ENCODE measurements at regions not wholly inside any gene's neighbourhood (a gene's known extent, or its start where the extent isn't known, plus 50 kb on each side); places are given as distances from the start of the nearest gene placed in this dataset.

GRCh38 chr9:23302281-23302680 is 523.8 kb downstream of the ELAVL2 start:
- no peak for DNase-seq (ENCODE audit: low spot score)
- TF ChIP-seq CTCF (IDR thresholded peaks at IDR 0.05): no peak
- H3K4me3 ChIP-seq: no peak overlapping the region

GRCh38 chr9:23306731-23307130 is 519.3 kb downstream of the ELAVL2 start:
- no peak overlapping the region for H3K4me3 ChIP-seq
- H3K27ac ChIP-seq: no peak overlapping the region
- no peak for TF ChIP-seq CTCF (IDR thresholded peaks at IDR 0.05)
- DNase-seq (ENCODE audit: low spot score): no peak

More at GRCh38 chr9:23302281-23302680, 523.8 kb downstream of the ELAVL2 start:
- no peak overlapping the region for H3K27ac ChIP-seq

GRCh38 chr9:23307731-23308513 is 518.1 kb downstream of the ELAVL2 start:
- no peak for TF ChIP-seq CTCF (IDR thresholded peaks at IDR 0.05)
- no peak for DNase-seq (ENCODE audit: low spot score)
- no peak overlapping the region for H3K27ac ChIP-seq
- no peak overlapping the region for H3K4me3 ChIP-seq

DNA sequence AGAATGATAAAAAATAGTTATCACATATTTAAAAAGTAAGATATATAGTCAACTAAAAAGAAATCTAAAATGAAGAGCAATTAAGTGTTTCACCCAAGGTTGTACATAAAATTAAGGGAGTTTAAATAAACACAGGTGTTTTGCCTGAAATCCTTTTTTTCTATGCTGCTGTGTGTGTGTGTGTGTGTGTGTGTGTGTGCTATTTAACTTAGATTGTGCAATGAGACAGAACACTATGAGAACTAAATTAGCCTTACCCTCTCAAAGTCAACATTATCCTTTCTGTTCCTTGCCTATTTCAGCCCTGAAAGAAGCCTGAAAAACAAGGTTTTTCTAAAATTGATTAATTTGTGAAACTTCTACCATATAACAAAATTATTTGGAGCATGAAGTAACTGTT is 516.2 kb downstream of the ELAVL2 start:
- DNase-seq (ENCODE audit: low spot score): no peak
- TF ChIP-seq CTCF (IDR thresholded peaks at IDR 0.05): no peak
- Histone ChIP-seq H3K4me3 (no peak overlapping the region), H3K27ac (no peak overlapping the region)

DNA sequence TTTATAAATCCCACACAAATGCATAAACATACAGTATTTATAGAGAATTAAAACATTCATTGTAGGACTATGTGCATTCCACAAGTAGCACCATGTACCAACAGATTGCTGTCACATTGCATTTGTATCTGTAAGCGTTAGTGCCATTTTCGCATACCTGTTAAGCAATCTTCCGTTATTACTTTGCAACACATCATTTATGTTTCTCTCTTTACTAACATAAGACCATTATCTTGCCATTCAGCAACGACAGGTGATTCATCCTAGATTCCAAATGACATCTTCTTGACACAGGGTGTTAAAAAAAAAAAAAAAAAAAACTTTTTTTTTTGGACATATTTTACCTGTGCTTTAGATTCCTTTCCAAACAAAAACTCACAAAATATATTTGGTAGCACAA is 511.8 kb downstream of the ELAVL2 start:
- no peak for DNase-seq (ENCODE audit: low spot score)
- H3K27ac ChIP-seq: no peak overlapping the region
- no peak for TF ChIP-seq CTCF (IDR thresholded peaks at IDR 0.05)
- H3K4me3 ChIP-seq: no peak overlapping the region

DNA sequence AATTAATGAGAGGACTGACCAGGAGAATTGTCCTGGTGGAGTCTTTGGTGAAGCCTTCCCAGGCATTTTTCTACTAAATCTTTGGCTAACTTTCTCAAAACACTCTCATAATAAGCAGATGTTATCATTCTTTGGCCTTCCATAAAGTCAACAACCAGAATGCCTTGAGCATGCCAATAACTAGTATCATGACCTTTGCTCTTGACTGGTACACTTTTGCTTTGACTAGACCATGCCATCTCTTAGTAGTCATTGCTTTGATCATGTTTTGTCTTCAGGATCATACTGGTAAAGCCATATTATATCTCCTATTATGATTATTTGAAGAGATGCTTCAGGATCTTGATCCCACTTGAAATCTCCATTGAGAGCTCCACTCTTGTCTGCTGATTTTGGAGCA is 506.9 kb downstream of the ELAVL2 start:
- H3K27ac ChIP-seq: no peak overlapping the region
- TF ChIP-seq CTCF (IDR thresholded peaks at IDR 0.05): no peak

DNA sequence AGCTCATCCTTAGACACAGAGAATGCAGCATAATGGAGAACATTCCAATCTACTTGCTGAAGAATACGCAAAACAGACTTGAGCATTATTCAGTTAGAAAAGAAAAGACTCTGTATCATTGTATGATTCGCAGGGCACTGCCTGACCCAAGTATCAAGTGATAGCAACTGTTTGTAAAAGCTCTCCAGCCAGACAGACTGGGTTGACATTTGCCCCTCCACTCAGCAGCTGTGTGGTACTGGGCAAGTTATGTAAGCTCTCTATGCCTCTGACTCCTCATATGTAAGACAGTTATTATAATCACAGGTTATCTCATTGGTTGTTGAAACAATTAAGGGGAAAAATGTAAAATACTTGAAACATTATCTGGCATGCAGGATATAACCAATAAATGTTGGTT is 505.0 kb downstream of the ELAVL2 start:
- no peak overlapping the region for H3K4me3 ChIP-seq
- TF ChIP-seq CTCF (IDR thresholded peaks at IDR 0.05): no peak
- no peak for DNase-seq (ENCODE audit: low spot score)
- no peak overlapping the region for H3K27ac ChIP-seq

More for the DNA sequence above, 506.9 kb downstream of the ELAVL2 start:
- no peak for DNase-seq (ENCODE audit: low spot score)
- no peak overlapping the region for H3K4me3 ChIP-seq
